GM10248 (cell line): ENCODE measurements at regions not wholly inside any gene's neighbourhood (a gene's known extent, or its start where the extent isn't known, plus 50 kb on each side); places are given as distances from the start of the nearest gene placed in this dataset.

Source experiments
- CTCF ChIA-PET: fragments of 300-600 bp; sonication (Branson Sonifier 250); formaldehyde crosslinking; extraction: SDS; loops from one replicate; lab custom pipeline; 2021; ENCODE audit warnings: antibody characterized with exemption; lab: Yijun Ruan, JAX
- POLR2A ChIA-PET: fragments of 350-650 bp; sonication (Branson Sonifier 250); formaldehyde crosslinking; extraction: SDS; loops from one replicate; lab custom pipeline; 2020; ENCODE audit warnings: antibody characterized with exemption; lab: Yijun Ruan, JAX
- DNase-seq: peaks from one replicate; pipeline ENCODE4 v3.0.0; 2012; ENCODE audit errors: extremely low spot score
- CTCF ChIP-seq: IDR thresholded peaks from 2 replicates; pipeline ENCODE4 v1.5.1; 2012; ENCODE audit warnings: mild to moderate bottlenecking, low read depth; ENCODE audit errors: extremely low read depth, missing control alignments, control extremely low read depth

DNA sequence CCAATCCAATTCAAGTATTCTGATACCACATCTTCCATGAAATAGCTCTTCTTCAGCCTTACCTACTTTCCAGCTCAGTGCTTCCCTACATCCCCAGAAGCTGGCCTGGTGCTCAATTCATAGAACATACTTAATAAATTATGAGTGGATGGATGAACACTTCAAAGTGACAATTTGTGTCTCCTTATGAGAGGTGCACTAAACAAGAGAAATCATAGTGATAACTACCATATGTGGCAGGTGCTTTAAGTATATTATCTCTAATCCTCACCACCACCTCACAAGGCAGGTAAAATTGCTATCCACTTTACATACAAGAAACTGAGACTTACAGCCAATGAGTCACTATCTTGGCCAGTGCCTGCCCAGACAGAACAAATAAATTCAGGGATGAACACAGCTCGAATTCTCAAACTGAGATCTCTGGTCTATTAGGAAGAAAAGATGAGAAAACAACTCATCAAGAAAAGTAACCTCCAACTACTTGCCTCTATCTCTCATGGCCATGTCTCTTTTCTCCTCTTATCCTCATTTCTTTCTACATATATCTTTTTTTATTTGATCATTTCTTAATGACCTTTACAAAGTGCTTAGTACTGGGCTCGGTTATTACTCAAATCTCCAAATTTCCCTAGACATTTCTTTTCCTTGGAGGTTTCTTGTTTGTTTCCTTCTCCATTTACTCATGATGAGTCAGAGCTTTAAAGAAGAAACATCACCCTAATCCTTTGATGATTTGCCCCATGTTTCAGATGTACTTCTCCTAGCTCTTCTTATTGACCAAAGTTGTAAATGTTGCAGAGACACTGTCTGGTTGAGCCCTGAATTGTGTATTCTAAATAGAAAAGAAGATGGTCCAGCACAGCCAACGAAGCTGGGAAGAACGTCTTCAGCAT is 161.5 kb downstream of the RPS29 start:
- TF ChIP-seq CTCF, result no peak
- ChIA-PET CTCF (interaction anchor here (0.6 to 1.6 kb wide), 6 partner anchors 11 to 73 kb away, joined by 3 to 5 read pairs (median 3); no protein-coding TSS in a partner anchor), POLR2A (no interaction called here)
- no peak for DNase-seq

DNA sequence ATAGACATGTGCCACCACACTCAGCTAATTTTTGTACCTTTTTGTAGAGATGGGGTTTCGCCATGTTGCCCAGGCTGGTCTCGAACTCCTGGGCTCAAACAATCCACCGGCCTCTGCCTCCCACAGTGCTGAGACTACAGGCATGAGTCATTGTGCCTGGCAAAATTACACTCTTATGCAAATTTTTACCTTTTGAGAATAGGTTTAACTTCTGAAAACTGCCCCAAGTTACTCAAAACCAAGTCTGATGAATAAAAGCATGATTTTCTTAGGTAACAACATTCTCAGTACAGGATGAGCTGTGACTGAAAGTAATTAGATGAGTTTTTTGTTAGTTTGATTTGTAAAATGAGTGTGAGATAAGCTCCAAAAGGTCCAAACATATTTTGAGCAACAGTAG is 166.0 kb downstream of the RPS29 start:
- no peak for DNase-seq
- POLR2A ChIA-PET, result interaction anchor here (0.7 kb wide), 1 partner anchor 9 kb away, joined by 3 read pairs; no protein-coding TSS in a partner anchor
- TF ChIP-seq CTCF, result no peak
- CTCF ChIA-PET, result interaction anchor here (2.3 kb wide), 1 partner anchor 18 kb away, joined by 7 read pairs; no protein-coding TSS in a partner anchor

GRCh38 chr14:49418789-49419188 is 167.4 kb downstream of the RPS29 start:
- ChIA-PET POLR2A (no interaction called here), CTCF (interaction anchor here (1.1 kb wide), 1 partner anchor 43 kb away, joined by 4 read pairs; no protein-coding TSS in a partner anchor)
- TF ChIP-seq CTCF, result no peak
- no peak for DNase-seq

DNA sequence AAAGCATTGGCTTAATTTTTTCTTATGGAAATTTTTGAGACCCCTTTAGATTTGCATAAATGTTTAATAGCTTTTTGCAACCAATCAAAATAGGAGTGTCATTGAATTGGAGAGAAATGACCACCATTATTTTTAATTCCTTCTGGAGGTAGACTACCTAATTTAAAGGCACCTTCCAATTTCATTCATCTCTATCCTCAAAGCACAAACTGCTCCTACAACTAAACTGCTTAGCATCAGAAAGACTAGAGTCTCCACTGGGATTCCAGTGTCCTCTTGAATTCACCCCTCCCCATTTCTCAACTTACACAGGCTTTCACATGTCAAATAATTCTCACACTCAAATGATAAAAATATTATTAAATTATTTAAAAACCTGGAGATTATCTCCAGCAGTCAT is 168.4 kb downstream of the RPS29 start:
- TF ChIP-seq CTCF, result no peak
- ChIA-PET CTCF (no interaction called here), POLR2A (no interaction called here)
- no peak for DNase-seq

DNA sequence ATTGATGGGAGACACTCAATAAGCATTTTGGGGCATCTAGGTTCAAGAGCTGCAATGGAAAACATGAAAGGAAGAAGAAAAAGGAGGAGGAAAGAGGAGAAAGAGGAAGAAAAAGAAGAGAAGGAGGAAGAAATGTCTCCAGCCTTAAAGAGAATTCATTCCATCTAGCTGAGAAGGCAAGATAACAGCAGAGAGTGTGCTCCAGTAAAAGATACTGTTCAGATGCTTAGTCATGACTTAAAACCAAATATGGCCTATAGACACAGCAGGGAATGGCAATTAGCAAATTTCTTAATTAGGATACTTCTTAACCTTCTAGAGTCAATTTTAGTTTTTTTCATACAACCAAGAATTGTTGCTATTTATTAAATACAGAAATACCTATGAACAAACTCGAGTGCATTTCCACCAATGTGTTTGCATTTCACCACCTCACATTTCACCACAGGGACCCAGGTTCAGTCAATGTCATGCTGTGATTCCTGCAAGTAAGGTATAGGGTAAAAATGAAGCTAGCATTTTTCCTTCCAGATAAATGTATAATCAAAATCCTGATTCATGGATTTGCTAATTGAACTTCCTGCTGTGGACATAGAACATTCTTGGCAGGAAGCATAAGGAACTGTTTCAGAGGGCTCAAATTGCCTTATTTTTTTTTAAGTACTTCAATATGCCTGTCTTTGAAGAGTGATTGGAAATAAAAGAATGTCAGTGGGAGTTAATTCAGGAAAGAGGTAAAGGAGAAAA is 177.8 kb downstream of the RPS29 start:
- TF ChIP-seq CTCF, result no peak
- no peak for DNase-seq
- ChIA-PET POLR2A (no interaction called here), CTCF (no interaction called here)

DNA sequence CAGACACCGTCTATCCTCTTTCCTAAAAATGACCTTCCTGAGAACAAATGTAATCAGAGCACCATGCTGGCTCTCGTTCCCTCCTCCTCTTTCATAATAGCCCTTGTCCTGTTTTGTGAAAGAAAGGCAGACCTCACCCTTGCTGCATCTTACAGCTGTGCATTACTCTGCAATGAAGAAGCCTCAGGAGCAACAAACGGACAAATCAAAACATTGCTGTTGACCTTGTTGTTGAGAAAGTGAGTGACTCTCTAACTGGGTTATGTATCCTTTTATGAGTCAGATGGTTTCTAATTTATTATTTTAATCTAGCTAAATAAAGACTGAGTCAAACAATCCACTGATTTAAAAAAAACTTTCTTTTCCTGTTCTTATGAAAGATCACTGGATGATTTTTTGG is 180.9 kb downstream of the RPS29 start:
- ChIA-PET CTCF (no interaction called here), POLR2A (no interaction called here)
- DNase-seq, result no peak
- no peak for TF ChIP-seq CTCF
